Gastroesophageal sphincter (tissue), 4 donors: ENCODE measurements at regions not wholly inside any gene's neighbourhood (a gene's known extent, or its start where the extent isn't known, plus 50 kb on each side); places are given as distances from the start of the nearest gene placed in this dataset.

Source experiments
- ATAC-seq: fragments of 150-250 bp; one replicate; pipeline ENCODE4 v1.9.1; 2016; ENCODE audit warnings: mild to moderate bottlenecking, moderate library complexity
- H3K27ac ChIP-seq, 4 donors: fragments of 200-600 bp; sonication (generic) in 3 of 4; 1 replicate in 3 of 4; 2 replicates in 1 of 4; pipeline ENCODE4 v1.5.1; 2016 to 2019
- H3K27me3 ChIP-seq: fragments of 200-600 bp; sonication (generic); one replicate; pipeline ENCODE4 v1.5.1; 2019
- H3K36me3 ChIP-seq, 2 donors: fragments of 200-600 bp; sonication (generic); one replicate each; pipeline ENCODE4 v1.5.1; 2019; ENCODE audit warnings: control low read depth in 1 of 2
- H3K4me1 ChIP-seq, 3 donors: fragments of 200-600 bp; sonication (generic); 1 replicate in 2 of 3; 2 replicates in 1 of 3; pipeline ENCODE4 v1.5.1; 2016 to 2019; ENCODE audit warnings: control low read depth in 2 of 3
- H3K4me3 ChIP-seq, 2 donors: fragments of 200-600 bp; sonication (generic); one replicate each; pipeline ENCODE4 v1.5.1; 2019; ENCODE audit warnings: mild to moderate bottlenecking in 1 of 2, moderate library complexity in 1 of 2
- H3K9me3 ChIP-seq, 3 donors: fragments of 200-600 bp; sonication (generic); one replicate each; pipeline ENCODE4 v1.5.1; 2017 to 2019; ENCODE audit warnings: control low read depth in 2 of 3
- EP300 ChIP-seq: sonication (generic); formaldehyde crosslinking; IDR thresholded peaks from one replicate; pipeline ENCODE4 v1.6.1; 2017; ENCODE audit warnings: antibody characterized with exemption, mild to moderate bottlenecking
- POLR2A ChIP-seq, 2 donors: fragments of 450-650 bp; IDR thresholded peaks; one replicate each; pipeline ENCODE4 v1.6.1; 2017; ENCODE audit warnings: antibody characterized with exemption in 2 of 2, mild to moderate bottlenecking in 2 of 2, moderate library complexity in 1 of 2
- POLR2AphosphoS5 ChIP-seq: sonication (generic); formaldehyde crosslinking; IDR thresholded peaks from one replicate; pipeline ENCODE4 v1.6.1; 2017; ENCODE audit warnings: antibody characterized with exemption
- WGBS, 2 donors: methylation state at CpG; one replicate each; pipeline ENCODE4 v1.1.5; 2018; ENCODE audit warnings: low coverage in 1 of 2; 5-methylcytosine and 5-hydroxymethylcytosine counted together
- TF ChIP-seq, protein P1 (sequence below), 4 experiments: fragments of 200-600 bp in 2 of 4; fragments of 450-650 bp in 2 of 4; sonication (generic) in 1 of 4; IDR thresholded peaks; one replicate each; pipeline ENCODE4 v1.5.1; 2017 to 2019; ENCODE audit warnings: antibody characterized with exemption in 4 of 4, mild to moderate bottlenecking in 2 of 4, moderate library complexity in 2 of 4

GRCh38 chr2:176709991-176710390 is 440.7 kb downstream of the MTX2 start:
- WGBS, 2 donors: 50 to 70% methylated on average over 2 of the region's 2 CpGs
- TF ChIP-seq POLR2AphosphoS5: no peak
- no peak for TF ChIP-seq POLR2A (IDR thresholded peaks at IDR 0.05)
- TF ChIP-seq, protein P1, sequence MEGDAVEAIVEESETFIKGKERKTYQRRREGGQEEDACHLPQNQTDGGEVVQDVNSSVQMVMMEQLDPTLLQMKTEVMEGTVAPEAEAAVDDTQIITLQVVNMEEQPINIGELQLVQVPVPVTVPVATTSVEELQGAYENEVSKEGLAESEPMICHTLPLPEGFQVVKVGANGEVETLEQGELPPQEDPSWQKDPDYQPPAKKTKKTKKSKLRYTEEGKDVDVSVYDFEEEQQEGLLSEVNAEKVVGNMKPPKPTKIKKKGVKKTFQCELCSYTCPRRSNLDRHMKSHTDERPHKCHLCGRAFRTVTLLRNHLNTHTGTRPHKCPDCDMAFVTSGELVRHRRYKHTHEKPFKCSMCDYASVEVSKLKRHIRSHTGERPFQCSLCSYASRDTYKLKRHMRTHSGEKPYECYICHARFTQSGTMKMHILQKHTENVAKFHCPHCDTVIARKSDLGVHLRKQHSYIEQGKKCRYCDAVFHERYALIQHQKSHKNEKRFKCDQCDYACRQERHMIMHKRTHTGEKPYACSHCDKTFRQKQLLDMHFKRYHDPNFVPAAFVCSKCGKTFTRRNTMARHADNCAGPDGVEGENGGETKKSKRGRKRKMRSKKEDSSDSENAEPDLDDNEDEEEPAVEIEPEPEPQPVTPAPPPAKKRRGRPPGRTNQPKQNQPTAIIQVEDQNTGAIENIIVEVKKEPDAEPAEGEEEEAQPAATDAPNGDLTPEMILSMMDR (IDR thresholded peaks at IDR 0.05): no peak
- TF ChIP-seq EP300: no peak
- ATAC-seq: peak; percentile 13
- peak overlapping the region in 1 of 4 donors; percentile 31 for H3K27ac ChIP-seq
- H3K36me3 ChIP-seq: no peaks in the 10 kb centered on the region
- H3K4me3 ChIP-seq: no peak overlapping the region
- no peaks in the 10 kb centered on the region for H3K4me1 ChIP-seq
- H3K27me3 ChIP-seq: peaks cover 8% of the 10 kb centered on the region
- H3K9me3 ChIP-seq: no peaks in the 10 kb centered on the region

- H3K27ac ChIP-seq: peak overlapping the region in 1 of 4 donors; percentile 31
- H3K4me3 ChIP-seq: no peak overlapping the region
- H3K9me3 ChIP-seq: no peaks in the 10 kb centered on the region
- no peaks in the 10 kb centered on the region for H3K36me3 ChIP-seq
- ATAC-seq: no peak
- WGBS, 2 donors: 21 to 31% methylated on average over 4 to 7 of the region's 7 CpGs
- TF ChIP-seq, protein P1 (IDR thresholded peaks at IDR 0.05): no peak
- TF ChIP-seq EP300: no peak
- TF ChIP-seq POLR2A (IDR thresholded peaks at IDR 0.05): no peak
- no peak for TF ChIP-seq POLR2AphosphoS5
- H3K4me1 ChIP-seq: no peaks in the 10 kb centered on the region
- peaks cover 8% of the 10 kb centered on the region for H3K27me3 ChIP-seq
These were observed 441.5 kb downstream of the MTX2 start for GRCh38 chr2:176710657-176711186.

DNA sequence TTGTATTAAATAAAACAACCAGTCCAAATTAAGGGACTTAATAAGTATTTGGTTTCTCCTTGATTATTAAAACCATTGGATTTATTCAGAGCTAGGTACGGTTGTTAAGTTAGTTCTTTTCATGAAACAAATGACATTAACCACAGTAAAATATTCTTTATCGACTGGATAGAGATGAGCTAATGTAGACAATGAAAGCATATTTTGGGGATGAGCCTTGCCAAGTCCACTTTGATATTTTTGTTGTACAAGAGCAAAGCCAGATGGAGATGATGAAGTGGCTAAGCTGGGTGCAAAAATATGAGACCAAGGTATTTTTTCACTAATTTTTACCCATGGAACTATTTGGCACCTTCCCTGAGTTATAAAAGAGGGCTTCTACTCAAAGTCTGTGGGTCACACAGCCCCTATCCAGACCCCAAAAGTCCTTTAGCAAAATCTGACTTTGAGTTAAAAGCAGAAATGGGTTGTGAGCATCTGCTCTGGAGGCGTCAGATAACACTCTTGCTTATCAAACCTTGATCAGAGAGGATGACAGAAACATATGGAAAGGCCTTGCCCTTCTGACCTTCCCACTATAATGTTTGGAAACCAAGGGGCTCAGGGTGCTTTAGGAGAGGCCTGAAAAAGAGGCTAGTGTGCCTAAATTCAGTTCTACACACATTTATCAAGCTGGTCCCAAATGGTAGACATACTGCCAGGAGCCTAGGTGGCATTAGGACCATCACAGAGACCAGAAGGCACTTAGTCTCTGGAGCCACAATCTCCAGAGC is 456.8 kb downstream of the MTX2 start:
- peaks cover 4 to 7% (median 6%) of the 10 kb centered on the region in 3 donors for H3K4me1 ChIP-seq
- 42 to 87% methylated on average over 2 of the region's 3 CpGs for WGBS, 2 donors
- H3K36me3 ChIP-seq: no peaks in the 10 kb centered on the region
- H3K4me3 ChIP-seq: no peak overlapping the region
- no peak for ATAC-seq
- no peak overlapping the region for H3K27ac ChIP-seq
- no peak for TF ChIP-seq POLR2AphosphoS5
- no peak for TF ChIP-seq EP300
- TF ChIP-seq, protein P1 (IDR thresholded peaks at IDR 0.05): no peak
- TF ChIP-seq POLR2A (IDR thresholded peaks at IDR 0.05): no peak
- no peaks in the 10 kb centered on the region for H3K9me3 ChIP-seq
- no peaks in the 10 kb centered on the region for H3K27me3 ChIP-seq

DNA sequence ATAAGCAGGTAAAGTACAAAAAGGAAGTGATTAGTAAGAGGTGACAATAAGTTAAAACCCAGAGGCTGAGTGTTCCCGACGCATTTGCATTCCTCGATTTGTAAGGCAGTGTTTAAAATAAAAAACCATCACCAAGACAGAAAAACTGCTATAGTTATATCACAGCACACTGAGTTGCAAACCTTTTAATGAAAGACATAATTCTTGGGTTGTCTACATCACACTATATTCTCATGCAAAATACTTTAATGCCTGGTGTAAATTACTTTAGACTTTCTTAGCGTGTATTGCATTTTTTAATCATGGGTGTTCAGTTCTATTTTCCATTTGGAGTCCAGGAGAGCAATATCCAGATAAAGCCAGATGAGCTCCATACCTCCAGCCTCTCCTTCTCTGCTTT is 458.5 kb downstream of the MTX2 start:
- no peaks in the 10 kb centered on the region for H3K36me3 ChIP-seq
- ATAC-seq: no peak
- H3K9me3 ChIP-seq: no peaks in the 10 kb centered on the region
- H3K4me3 ChIP-seq: no peak overlapping the region
- H3K4me1 ChIP-seq: peaks cover 4 to 7% (median 6%) of the 10 kb centered on the region in 3 donors
- H3K27ac ChIP-seq: no peak overlapping the region
- TF ChIP-seq POLR2A (IDR thresholded peaks at IDR 0.05): no peak
- TF ChIP-seq EP300: no peak
- TF ChIP-seq, protein P1 (IDR thresholded peaks at IDR 0.05): no peak
- no peak for TF ChIP-seq POLR2AphosphoS5
- H3K27me3 ChIP-seq: no peaks in the 10 kb centered on the region
- WGBS, 2 donors: 44 to 78% methylated on average over 4 of the region's 4 CpGs
